Right hindlimb (tissue), 1 donor: ENCODE measurements at regions not wholly inside any gene's neighbourhood (a gene's known extent, or its start where the extent isn't known, plus 50 kb on each side); places are given as distances from the start of the nearest gene placed in this dataset.

Experiments
- DNase-seq: peaks from one replicate; pipeline ENCODE4 v3.0.0-alpha.2; 2018

DNA sequence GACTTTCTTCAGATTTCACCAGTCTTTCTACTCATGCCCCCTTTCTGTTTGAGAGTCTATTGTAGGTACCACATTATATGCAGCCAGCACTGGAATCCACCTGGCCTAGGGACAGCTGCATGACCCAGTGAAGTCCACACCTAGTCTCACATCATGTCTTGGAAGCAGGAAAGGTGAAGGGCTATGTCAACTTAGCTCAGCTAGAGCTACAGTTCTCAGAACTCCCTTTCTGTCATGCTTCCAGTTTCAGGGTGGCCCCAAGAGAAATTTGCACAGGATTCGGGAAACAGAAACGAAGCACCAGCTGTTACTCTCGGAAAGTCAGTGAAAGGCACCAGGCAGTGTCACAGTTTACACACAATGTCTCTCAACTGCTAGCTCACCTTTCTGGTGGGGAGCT lies 51.6 kb upstream of the NLRP1 start:
- DNase-seq: no peak

DNA sequence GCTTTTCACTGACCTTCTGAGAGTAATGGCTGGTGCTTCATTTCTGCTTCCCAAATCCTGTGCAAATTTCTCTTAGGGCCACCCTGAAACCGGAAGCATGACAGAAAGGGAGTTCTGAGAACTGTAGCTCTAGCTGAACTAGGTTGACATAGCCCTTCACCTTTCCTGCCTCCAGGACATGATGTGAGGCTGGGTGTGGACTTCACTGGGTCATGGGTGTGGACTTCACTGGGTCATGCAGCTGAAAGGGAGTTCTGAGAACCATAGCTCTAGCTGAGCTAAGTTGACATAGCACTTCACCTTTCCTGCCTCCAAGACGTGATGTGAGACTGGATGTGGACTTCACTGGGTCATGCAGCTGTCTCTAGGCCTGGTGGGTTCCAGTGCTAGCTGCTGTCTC lies 54.3 kb upstream of the NLRP1 start:
- no peak for DNase-seq

DNA sequence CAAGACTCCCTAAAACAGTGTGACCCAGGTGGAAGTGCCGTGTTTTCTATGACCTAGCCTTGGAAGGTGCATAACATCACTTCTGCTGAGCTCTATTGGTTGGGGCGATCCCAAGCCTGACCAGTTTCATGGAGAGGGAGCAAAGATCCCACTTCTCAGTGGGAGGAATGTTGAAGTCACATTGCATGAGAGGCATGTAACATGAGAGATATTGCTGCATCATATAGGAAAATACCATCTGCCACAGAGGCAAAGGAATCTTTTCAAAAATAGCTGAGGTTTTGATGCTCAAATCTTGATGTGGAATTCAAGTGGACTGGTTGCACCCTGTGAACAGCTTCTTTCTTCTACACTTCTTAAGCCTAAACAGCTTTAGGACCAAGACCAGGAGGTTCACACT lies 56.4 kb upstream of the NLRP1 start:
- no peak for DNase-seq

DNA sequence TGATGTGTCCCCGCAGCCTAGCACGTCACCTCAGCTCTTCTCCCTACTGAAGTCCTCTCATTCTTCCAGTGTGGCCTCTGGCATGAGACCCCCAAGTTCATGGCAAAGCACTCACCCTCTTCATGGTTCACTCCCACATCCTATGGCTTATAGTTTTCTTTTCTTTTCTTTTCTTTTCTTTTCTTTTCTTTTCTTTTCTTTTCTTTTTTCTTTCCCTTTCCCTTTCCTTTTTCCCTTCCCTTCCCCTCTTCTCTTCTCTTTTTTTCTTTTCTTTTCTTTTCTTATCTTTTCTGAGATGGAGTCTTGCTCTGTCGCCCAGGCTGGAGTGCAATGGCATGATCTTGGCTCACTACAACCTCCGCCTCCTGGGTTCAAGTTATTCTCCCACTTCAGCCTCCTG lies 58.4 kb upstream of the NLRP1 start:
- DNase-seq: no peak

DNA sequence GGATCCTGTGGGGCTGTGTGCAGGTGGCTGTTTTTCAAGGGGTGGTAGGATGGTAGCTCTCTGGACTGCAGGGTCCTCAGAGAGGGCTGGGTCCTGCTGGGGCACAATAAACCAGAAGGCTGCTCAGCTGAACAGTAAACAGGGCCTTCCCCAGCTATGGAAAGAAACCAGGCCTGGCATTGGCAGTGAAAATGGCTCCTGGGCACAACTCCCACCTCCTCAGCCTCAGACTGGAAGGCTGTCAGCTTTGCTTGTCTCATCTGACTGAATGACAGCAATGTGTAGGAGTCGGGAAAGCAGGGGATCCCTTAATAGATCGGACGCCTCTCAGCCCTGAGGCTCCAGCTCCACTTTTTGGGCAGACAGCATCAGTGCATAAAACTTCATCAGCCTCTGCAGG lies 59.8 kb upstream of the NLRP1 start:
- no peak for DNase-seq

DNA sequence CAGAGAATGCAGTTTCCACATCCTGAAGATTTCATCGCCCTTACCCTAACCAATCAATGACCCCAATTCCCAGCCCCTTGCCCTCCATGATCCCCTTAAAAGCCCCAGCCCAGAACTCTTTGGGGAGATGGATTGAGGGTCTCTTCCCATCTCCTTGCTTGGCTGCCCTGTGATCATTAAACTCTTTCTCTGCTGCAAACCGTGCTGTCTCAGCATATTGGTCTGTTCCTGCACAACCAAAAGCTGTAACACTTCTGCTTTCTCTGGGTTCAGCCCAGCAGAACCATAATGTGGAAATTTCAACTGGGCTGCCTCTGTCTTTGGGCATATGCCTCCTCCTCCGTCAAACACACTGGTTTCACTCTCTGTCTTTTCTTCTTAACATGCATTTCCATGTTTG lies 67.0 kb upstream of the NLRP1 start:
- DNase-seq: no peak

DNA sequence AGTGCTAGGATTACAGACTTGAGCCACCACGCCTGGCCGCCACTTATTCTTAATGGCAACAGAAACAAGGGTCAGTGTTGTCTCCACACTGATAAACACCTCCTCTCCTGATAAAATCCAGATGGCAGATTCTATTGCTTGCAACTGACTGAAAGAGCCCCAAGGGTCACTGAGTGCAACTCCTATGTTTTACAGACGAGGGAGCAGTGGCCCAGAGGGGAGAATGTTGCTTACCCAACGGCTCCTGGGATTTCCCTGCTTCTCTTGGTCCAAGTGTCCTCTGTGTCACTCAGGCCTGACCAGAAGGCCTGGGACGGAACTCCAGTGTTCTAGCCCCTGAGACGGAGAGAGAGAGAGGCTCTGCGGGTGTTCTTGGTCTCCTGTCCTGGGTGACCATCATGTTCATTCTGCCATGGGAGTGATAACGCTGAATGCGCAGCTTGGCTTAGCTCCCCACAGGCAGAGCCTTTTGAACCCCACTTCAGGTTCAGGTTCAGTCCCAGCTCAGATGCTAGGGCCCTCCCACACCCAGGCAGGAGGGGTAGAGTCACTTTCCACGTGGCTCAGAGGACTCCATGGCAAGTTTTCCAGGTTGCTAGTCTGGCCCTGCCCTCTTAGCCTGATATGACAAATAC lies 77.3 kb upstream of the NLRP1 start:
- no peak for DNase-seq

DNA sequence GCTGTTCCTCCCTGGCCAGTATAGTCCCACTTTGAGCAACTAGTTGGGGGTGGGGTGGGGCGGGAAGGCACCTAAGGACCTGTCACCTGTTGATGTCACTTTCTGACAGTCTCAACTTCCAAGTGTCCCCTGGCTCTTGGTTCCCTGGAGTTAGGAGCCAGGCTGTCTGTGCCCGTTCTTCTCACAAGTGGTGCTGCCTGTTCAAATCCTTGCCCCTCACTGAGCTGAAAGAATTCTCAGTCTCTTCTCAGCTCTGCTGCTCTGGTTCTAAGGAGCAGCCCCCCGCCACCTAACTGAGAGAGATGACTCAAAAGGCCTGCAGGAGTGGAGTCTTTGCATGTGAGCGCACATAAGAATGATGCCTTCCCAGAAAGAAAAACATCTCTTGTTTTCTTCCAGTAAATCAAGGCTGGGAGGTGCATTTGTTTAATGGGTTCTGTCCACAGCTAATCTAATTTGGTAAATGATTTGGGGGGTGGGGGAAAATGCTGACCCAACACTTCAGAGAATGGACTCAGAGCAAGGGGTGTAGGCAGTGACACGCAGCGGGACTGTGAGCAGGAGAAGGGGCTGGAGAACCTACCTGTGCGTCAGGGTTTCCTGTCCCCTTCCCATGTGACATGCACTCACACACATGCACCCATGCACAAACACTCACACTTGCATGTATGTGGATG lies 78.2 kb upstream of the NLRP1 start:
- DNase-seq: no peak

DNA sequence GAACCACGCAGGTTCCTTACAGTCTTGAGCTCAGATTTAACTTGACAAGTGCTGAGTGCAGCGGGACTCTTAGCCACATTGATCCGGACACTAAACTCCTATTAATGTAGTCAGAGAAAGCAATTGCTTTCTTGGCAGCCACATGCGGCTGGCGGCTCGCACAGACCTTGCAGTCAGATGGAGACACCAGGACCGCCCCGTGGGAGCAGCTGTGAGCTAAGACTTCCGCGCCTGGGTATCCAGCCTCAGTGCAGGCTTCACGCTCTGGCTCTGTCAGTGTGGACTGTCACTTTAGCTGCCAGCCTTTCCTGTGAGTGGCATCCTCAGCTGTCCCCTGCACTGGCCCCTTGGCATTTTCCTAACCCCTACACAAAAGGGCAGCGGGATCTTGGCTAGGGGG lies 80.9 kb upstream of the NLRP1 start:
- DNase-seq: peak; percentile 62

DNA sequence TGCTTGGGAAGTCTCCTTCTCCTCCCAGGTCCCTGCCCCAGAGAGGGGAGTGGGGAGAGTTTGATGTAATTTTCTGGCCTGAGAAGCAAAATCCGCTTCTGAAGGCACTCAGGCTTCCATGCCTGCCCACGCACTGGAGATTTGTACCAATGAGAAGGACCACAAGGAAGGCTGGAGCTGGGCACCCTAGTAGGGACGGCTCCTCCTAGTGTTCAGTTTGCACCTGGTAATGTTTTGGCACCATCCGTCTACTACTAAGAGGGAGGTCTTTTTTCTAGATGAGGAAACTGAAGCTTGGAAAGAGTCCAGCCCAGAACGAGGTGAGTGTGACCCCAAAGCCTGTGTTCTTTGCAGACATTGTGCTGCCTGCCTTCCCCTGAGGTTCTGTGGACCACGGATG lies 83.6 kb upstream of the NLRP1 start:
- DNase-seq: no peak

DNA sequence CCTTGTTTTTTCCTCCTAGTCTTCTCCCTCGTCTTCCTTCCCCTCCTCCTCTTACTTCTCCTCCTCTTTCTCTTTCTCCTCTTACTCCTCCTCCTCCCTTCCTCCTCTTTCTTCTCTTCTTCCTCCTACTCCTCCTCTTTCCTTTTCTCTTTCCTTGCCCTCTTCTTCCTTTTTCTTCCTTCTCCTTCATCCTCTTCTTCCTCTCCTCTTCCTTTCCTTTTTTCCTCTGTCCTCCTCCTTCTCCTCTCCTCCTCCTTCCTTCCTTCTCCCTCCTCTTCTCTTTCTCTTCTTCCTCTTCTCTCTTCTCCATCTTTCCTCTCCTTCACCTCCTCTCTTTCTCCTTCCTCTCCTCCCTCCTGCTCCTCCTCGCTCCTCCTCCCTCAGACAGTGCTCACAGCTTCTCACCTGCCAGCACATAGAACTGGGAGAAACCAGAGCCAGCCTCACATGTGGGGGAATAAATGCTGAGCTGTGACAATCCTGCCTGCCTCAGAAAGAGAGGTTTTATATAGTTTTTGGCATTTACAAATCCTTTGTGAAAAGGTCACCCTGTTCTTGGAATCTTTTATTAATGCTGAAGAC lies 84.3 kb upstream of the NLRP1 start:
- DNase-seq: no peak

DNA sequence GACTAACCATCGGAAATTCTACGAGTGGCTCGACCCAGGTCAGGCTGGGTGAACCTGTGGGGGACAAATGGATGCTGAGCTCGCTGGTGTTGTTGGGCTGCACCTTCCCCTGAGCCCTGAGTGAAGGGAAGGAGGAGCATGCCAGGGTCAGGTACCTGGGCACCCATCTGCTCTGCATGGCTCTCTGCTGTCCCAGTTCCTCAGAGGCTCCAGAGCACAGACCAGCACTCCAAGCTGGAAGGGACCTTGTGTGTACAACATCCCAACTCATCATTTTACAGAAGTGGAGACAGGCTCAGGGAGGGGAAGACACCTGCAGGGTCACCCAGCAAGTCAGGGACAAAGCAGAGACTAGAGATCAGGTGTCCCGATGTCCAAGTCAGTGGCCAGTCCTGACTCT lies 84.9 kb upstream of the NLRP1 start:
- DNase-seq: no peak

DNA sequence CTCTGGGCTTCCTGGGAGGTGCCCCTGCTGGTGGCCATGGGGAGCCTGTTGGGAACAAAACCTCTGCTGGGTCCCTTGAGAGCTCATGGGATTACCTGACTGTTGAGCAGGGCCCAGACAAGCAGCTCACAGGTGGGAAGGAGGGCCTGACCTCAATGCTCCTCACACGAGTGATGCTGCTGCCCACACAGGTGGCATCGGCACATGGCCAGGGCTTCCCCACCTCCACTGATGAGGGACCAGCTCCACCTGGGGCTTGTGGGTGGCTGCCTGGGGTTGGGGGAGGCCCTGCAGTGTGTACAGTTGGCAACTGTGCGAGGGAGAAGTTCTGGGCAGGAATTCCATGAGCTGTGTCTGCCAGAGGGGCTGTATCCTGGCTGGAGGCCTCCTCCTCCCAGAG lies 87.8 kb upstream of the NLRP1 start:
- DNase-seq: no peak

DNA sequence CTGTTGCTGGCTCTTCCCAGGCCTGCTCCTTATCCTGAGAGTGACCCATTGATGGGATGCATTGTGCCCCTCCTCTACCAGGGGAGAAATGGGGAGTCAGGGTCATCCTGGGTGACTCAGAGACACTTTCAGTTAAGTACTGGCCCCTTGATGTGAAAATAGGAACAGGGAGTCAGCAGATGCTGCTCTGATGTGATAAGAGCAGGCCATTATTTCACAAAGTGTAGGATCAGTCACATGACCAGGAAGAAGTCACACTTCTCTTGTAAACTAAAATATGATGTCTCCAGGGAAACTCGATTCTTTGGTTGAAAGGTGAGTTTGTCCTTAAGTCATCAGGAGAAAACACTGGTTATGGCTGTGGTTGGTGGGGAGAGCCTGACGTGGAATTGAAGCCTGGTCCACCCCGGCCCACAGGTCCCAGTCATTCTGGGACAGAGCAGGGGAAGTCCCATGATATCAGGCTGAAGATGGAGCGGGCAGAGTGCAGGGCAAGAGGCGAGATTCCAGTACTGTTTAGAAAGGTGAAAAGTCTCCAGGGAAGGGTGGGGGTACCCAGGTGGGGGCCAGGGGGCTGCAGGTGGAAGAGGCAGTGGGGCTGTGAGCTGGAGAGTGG lies 88.6 kb upstream of the NLRP1 start:
- DNase-seq: no peak

DNA sequence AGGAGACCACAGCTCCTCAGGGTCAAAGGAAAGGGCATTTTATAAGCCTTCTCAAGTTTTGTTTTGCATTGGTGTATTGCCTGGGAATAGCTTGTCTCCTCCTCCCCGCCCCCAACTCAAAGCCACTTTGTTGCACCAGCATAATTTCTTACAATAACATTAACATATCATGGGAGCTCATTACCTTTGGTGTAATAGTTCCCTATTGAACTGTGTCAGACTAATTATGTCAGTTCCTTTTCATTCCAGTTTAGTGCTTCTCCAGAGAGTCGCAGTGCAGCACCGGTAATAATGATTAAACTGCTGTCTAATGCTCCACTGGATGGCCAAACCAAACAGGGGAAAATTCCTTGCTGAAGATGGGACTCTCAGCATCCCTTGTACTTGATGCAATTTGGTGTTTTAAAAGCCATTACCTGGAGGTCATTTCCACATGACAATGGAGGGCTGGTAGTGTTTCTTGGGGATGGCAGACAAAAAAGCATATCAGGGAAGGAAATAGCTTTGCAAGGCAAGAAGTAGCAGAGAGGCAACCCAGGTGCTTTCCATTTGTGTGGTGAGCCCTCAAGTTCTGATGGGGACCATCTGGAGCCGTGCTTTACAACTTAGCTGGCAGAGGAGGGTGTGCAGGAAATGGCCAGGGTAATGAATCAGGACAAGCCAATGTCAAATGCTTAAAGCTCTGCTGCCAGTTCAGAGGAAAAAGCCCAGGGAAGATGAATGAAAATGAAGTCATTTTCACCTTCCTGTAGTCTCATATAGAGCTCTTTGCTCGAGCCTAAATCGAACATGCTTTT lies 91.5 kb upstream of the NLRP1 start:
- no peak for DNase-seq

DNA sequence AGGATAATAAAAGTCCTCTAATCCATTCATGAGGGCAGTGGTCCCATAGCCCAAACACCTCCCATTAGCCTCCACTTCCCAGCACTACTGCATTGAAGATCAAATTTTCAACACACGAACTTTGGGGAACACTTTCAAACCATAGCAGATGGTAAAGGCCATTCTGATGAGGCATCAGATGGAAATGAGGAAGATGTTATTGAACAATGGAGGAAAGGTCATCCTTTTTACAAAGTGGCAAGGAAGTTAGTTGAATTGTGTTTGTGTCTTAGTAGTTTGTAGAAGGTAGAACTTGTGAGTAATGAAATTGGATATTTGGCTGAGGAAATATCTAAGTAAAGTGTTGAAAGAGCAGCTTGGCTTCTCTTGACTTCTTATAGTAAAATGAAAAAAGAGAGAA lies 93.3 kb upstream of the NLRP1 start:
- DNase-seq: no peak

DNA sequence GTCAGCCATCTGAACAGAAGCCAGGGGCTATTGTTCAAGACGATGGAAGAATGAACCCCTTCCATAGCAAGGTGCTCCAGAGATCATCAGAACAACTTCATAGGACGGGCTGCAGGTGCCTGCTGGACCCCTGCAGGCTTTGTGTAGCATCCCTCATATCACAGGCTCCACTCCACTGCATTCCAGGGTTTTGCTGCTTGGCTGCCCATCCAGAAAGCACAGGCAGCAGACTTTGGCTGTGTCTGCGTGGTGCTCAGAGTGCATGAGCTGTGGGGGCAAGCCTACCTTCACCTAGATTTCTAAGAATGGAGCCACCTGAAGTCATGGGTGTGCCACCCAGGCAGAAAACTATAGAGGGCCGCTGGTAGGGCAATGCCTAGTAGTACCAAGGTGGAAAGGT lies 93.9 kb upstream of the NLRP1 start:
- DNase-seq: no peak

DNA sequence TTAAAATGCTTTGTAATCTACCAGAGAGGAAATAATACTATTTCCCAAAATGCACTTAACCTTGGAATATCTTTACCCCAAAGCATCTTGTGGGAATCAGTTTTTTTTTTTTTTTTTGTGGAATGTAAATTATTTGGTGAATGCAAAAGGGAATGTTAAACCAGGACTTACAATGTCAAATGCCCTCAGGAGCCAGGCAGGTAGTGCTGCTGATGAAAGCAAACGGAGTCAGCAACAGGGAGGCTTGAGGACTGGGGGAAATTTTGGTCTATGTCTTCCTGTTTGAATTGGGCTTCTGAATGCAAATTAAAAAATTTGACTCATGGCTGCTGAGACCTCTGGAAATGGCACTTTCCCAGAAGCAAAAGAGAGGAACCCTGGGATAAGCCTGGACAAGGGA lies 96.5 kb upstream of the NLRP1 start:
- DNase-seq: no peak

DNA sequence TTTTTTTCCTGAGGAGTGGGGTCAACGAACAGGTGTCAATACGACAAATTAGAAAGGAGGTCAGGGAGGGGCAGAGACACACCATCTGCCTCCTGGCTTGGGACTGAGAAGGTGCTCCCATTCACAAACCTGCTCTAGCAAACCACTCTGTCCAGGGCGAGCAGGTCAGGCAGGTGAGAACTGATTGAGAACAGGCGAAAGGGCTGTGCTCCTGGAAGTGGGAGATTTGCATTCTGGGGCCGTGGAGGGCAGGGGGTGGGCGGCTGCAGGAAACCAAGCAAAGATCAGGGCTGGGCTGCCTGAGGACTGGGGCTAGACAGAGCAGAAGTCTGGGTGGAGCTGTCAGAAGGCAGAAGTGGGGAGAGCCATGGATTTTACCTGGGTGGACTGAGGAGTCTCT lies 98.9 kb upstream of the NLRP1 start:
- no peak for DNase-seq

DNA sequence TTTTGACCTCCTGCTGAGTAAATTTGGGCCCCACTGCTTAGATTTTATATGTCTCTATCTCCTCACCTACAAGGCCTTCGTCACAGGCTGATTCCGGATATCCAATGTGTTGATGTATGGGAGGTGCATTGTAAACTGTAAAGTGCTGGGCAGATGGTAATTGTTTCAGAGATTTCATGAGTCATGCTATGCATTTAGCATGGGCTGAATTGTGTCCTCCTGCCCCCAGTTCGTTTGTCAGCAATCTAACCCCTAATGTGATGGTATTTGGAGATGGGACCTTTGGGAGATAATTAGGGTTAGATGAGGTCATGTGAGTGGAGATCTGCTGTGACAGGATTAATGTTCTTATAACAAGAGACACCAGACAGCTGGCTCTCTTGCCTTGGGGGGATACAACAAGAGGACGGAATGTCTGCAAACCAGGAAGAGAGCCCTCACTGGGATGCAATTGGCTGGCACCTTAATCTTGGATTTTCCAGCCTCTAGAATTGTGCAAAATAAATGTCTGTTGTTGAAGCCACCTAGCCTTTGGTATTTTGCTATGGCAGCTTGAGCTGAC lies 101.8 kb upstream of the NLRP1 start:
- DNase-seq: no peak

DNA sequence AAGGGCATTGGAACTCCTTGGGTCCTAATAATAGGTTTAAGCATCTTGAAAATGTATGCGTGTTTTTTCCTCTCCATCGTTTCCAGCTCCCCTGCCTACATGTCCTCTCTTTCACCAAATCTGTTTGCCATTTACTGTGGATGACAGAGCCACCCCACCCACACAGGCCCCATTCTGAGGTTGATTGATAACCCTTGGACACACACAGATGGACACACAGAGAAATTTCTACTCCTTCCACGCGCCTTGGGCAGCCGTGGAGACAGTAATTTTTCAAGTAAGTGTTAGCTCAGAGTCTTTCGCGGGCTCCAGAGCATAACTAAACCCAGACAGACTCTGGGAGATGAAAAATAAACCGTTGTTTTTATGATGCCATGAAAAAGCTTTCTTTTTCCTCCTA lies 103.3 kb upstream of the NLRP1 start:
- no peak for DNase-seq

DNA sequence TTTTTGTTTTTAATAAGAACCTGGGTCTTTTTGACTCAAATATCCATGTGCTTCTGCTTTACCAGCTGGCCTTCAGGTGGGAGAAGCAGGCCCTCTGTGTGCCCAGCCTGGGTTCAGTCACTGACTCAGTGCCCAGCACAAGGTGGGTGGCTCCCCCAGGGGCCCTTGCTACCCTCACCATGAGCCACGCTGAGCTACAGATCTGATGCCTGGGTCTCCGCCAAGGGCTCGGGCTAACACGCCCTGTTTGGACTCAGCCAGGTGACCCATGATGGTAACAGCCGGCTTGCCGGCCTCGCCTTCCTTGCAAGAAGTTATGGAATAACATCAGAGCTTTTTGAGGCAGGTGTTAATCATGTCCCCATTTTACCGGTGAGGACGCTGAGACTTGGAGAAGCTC lies 109.5 kb upstream of the NLRP1 start:
- no peak for DNase-seq

DNA sequence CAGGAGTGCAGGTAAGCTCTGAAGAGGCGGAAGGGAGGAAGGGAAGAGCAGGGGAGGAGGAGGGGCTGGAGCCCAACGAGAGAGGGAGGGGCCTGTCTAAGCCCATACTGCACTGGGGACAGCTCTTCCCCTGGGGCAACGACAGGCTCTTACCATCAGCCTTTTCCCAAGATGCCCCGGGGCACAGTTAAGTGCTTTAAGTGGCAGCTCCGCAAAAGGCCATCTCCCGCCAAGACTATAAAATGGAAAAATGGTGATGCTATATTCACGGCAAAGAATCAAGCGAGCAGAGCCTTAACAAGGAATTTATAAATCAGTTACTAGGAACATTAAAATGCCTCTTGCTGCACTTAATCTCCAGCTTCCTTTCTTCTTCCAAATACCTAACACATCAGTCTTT lies 110.2 kb upstream of the NLRP1 start:
- DNase-seq: no peak
